H1 (cell line): ENCODE measurements at regions not wholly inside any gene's neighbourhood (a gene's known extent, or its start where the extent isn't known, plus 50 kb on each side); places are given as distances from the start of the nearest gene placed in this dataset.

Source experiments
- CTCF ChIA-PET: fragments of 300-600 bp; sonication (Branson Sonifier 250); formaldehyde crosslinking; loops from one replicate; lab custom pipeline; 2021; ENCODE audit not compliant: partially characterized antibody; lab: Charles Lee
- POLR2A ChIA-PET: fragments of 300-600 bp; sonication (Branson Sonifier 250); formaldehyde crosslinking; loops from one replicate; lab custom pipeline; 2021; ENCODE audit warnings: inconsistent platforms; ENCODE audit not compliant: partially characterized antibody; lab: Charles Lee
- DNase-seq, 2 experiments: peaks; one replicate each; pipeline versions ENCODE4 v3.0.0 to v3.0.0-alpha.2; 2010 to 2022; ENCODE audit warnings: low spot score in 2 of 2, low read depth in 1 of 2, mixed read lengths in 1 of 2
- FAIRE-seq: peaks from 2 replicates; lab custom pipeline; 2011; peaks lifted over from hg19 to GRCh38; lab: Jason Lieb, UNC
- H2AFZ ChIP-seq: 2 replicates; pipeline ENCODE4 v1.8.1; 2012; ENCODE audit warnings: low read length, inconsistent platforms
- H2AK5ac ChIP-seq: 2 replicates; pipeline ENCODE4 v1.6.1; 2013; ENCODE audit warnings: low read depth, low read length
- H2BK120ac ChIP-seq: replicated peaks from 2 replicates; pipeline ENCODE3; 2013; ENCODE audit warnings: low read depth, low read length, inconsistent platforms
- H2BK12ac ChIP-seq: 2 replicates; pipeline ENCODE4 v1.6.1; 2013; ENCODE audit warnings: low read depth, low read length
- H2BK15ac ChIP-seq: 2 replicates; pipeline ENCODE4 v1.6.1; 2013; ENCODE audit warnings: low read length
- H2BK20ac ChIP-seq: 2 replicates; pipeline ENCODE4 v1.6.1; 2013; ENCODE audit warnings: low read length
- H2BK5ac ChIP-seq: 2 replicates; pipeline ENCODE4 v1.6.1; 2013; ENCODE audit warnings: low read depth, low read length
- H3K14ac ChIP-seq: 2 replicates; pipeline ENCODE4 v1.6.1; 2013; ENCODE audit warnings: inconsistent platforms; ENCODE audit not compliant: insufficient read length
- H3K18ac ChIP-seq: 2 replicates; pipeline ENCODE4 v1.6.1; 2013; ENCODE audit warnings: low read length; ENCODE audit errors: extremely low read depth
- H3K23ac ChIP-seq: 2 replicates; pipeline ENCODE4 v1.6.1; 2013; ENCODE audit warnings: inconsistent platforms; ENCODE audit not compliant: insufficient read length
- H3K23me2 ChIP-seq: 2 replicates; pipeline ENCODE4 v1.6.1; 2013; ENCODE audit warnings: low read depth, low read length
- H3K27ac ChIP-seq: 2 replicates; pipeline ENCODE4 v1.6.1; 2011; ENCODE audit warnings: low read depth, low read length, inconsistent platforms
- H3K27me3 ChIP-seq, 4 experiments: replicated peaks in 1 of 4; 1 replicate in 1 of 4; 2 replicates in 3 of 4; pipeline versions ENCODE4 v1.6.1 to v1.8.1; 2011 to 2013; ENCODE audit warnings: low read length in 3 of 4, mild to moderate bottlenecking in 3 of 4, inconsistent platforms in 2 of 4, mixed read lengths in 2 of 4, moderate library complexity in 1 of 4; ENCODE audit not compliant: control insufficient read depth in 3 of 4, insufficient read depth in 3 of 4; ENCODE audit errors: extremely low read depth in 1 of 4
- H3K36me3 ChIP-seq, 4 experiments: 2 replicates each; pipeline versions ENCODE4 v1.6.1 to v1.8.1; 2011 to 2013; ENCODE audit warnings: mild to moderate bottlenecking in 4 of 4, low read length in 3 of 4, moderate library complexity in 2 of 4, control low read depth in 1 of 4, inconsistent platforms in 1 of 4; ENCODE audit not compliant: insufficient read depth in 4 of 4, control insufficient read depth in 2 of 4
- H3K4ac ChIP-seq: replicated peaks from 2 replicates; pipeline ENCODE3; 2013; ENCODE audit warnings: low read length, low read depth, mixed read lengths, inconsistent platforms; ENCODE audit not compliant: insufficient read length
- H3K4me1 ChIP-seq, 4 experiments: replicated peaks in 1 of 4; 1 replicate in 1 of 4; 2 replicates in 3 of 4; pipeline versions ENCODE4 v1.6.1 to v1.8.1; 2011 to 2013; ENCODE audit warnings: low read length in 3 of 4, inconsistent platforms in 2 of 4, mixed read lengths in 1 of 4; ENCODE audit not compliant: insufficient read depth in 4 of 4, control insufficient read depth in 3 of 4
- H3K4me2 ChIP-seq, 2 experiments: 2 replicates each; pipeline versions ENCODE4 v1.6.1 to v1.8.1; 2011 to 2013; ENCODE audit warnings: low read depth in 2 of 2, low read length in 2 of 2, control low read depth in 1 of 2, inconsistent platforms in 1 of 2, mild to moderate bottlenecking in 1 of 2; ENCODE audit not compliant: insufficient read depth in 1 of 2
- H3K4me3 ChIP-seq, 4 experiments: fragments of 200-600, 300-600 bp in 1 of 4; sonication (generic), shearing (Covaris generic), sonication (Bioruptor Twin) in 1 of 4; 2 replicates each; pipeline versions ENCODE4 v1.5.1 to v1.8.1; 2011 to 2016; ENCODE audit warnings: low read length in 4 of 4, low read depth in 3 of 4, control low read depth in 2 of 4, inconsistent platforms in 2 of 4, mild to moderate bottlenecking in 2 of 4, mixed read lengths in 1 of 4, moderate library complexity in 1 of 4; ENCODE audit not compliant: insufficient read depth in 2 of 4; ENCODE audit errors: extremely low read depth in 1 of 4
- H3K56ac ChIP-seq: replicated peaks from 2 replicates; pipeline ENCODE3; 2013; ENCODE audit warnings: low read depth, mild to moderate bottlenecking, mixed read lengths, low read length, inconsistent platforms; ENCODE audit not compliant: insufficient read length
- H3K79me1 ChIP-seq: 2 replicates; pipeline ENCODE4 v1.6.1; 2013; ENCODE audit warnings: low read depth, low read length, control low read depth
- H3K79me2 ChIP-seq, 2 experiments: 2 replicates each; pipeline versions ENCODE4 v1.6.1 to v1.8.1; 2012 to 2013; ENCODE audit warnings: low read length in 2 of 2, mild to moderate bottlenecking in 2 of 2, inconsistent platforms in 1 of 2; ENCODE audit not compliant: insufficient read depth in 2 of 2, control insufficient read depth in 1 of 2
- H3K9ac ChIP-seq, 4 experiments: replicated peaks in 1 of 4; 1 replicate in 1 of 4; 2 replicates in 3 of 4; pipeline versions ENCODE4 v1.6.1 to v1.8.1; 2011 to 2013; ENCODE audit warnings: low read depth in 3 of 4, low read length in 3 of 4, control low read depth in 2 of 4, mild to moderate bottlenecking in 2 of 4, moderate library complexity in 2 of 4, inconsistent platforms in 1 of 4; ENCODE audit errors: extremely low read depth in 1 of 4
- H3K9me3 ChIP-seq, 2 experiments: 2 replicates each; pipeline versions ENCODE4 v1.6.1 to v1.8.1; 2012 to 2013; ENCODE audit warnings: mild to moderate bottlenecking in 2 of 2, moderate library complexity in 2 of 2, control low read depth in 1 of 2, inconsistent platforms in 1 of 2, low read depth in 1 of 2, low read length in 1 of 2, mixed read lengths in 1 of 2; ENCODE audit not compliant: insufficient read depth in 2 of 2
- H4K20me1 ChIP-seq, 2 experiments: replicated peaks in 1 of 2; 2 replicates each; pipeline versions ENCODE3 to v1.8.1; 2011 to 2013; ENCODE audit warnings: inconsistent platforms in 2 of 2, low read length in 2 of 2, mild to moderate bottlenecking in 1 of 2; ENCODE audit not compliant: insufficient read depth in 2 of 2, control insufficient read depth in 1 of 2
- H4K5ac ChIP-seq: 2 replicates; pipeline ENCODE4 v1.6.1; 2013; ENCODE audit warnings: low read length, low read depth, mixed read lengths, inconsistent platforms; ENCODE audit not compliant: insufficient read length
- H4K8ac ChIP-seq: 2 replicates; pipeline ENCODE4 v1.8.0; 2013; ENCODE audit warnings: mild to moderate bottlenecking, moderate library complexity, low read length, inconsistent platforms; ENCODE audit not compliant: insufficient read depth; ENCODE audit errors: extremely low read depth
- H4K91ac ChIP-seq: replicated peaks from 2 replicates; pipeline ENCODE3; 2013; ENCODE audit warnings: low read length, mixed read lengths, inconsistent platforms; ENCODE audit not compliant: insufficient read length
- BCL11A ChIP-seq, 2 experiments: IDR thresholded peaks; one replicate each; pipeline ENCODE4 v1.6.1; 2011; ENCODE audit warnings: low read depth in 2 of 2, low read length in 2 of 2, mild to moderate bottlenecking in 2 of 2
- CBX8 ChIP-seq: fragments of 300-800, 300-1000 bp; sonication (generic); IDR thresholded peaks from 2 replicates; pipeline ENCODE4 v1.7.1; 2016; ENCODE audit warnings: low read depth, low read length, borderline replicate concordance
- CHD1 ChIP-seq: IDR thresholded peaks from 2 replicates; pipeline ENCODE4 v1.6.1; 2012; ENCODE audit warnings: low read depth, low read length, improper control_type of control experiment
- E2F6 ChIP-seq: IDR thresholded peaks from 2 replicates; pipeline ENCODE4 v1.6.1; 2012; ENCODE audit warnings: inconsistent platforms
- EP300 ChIP-seq, 2 experiments: IDR thresholded peaks; 1 replicate in 1 of 2; 2 replicates in 1 of 2; pipeline ENCODE4 v1.6.1; 2011 to 2012; ENCODE audit warnings: low read depth in 2 of 2, low read length in 2 of 2, mild to moderate bottlenecking in 2 of 2, borderline replicate concordance in 1 of 2, inconsistent platforms in 1 of 2, moderate library complexity in 1 of 2
- EZH2 ChIP-seq: fragments of 200-600 bp; sonication (generic); IDR thresholded peaks from 2 replicates; pipeline ENCODE4 v1.7.1; 2012; ENCODE audit warnings: low read depth, mild to moderate bottlenecking, moderate library complexity, low read length, inconsistent platforms; ENCODE audit not compliant: severe bottlenecking
- RFX5 ChIP-seq: IDR thresholded peaks from 2 replicates; pipeline ENCODE4 v1.6.1; 2011; ENCODE audit warnings: low read depth, low read length, improper control_type of control experiment, borderline replicate concordance
- SIRT6 ChIP-seq: IDR thresholded peaks from one replicate; pipeline ENCODE4 v1.7.1; 2012; ENCODE audit warnings: low read length, inconsistent platforms
- SP1 ChIP-seq: IDR thresholded peaks from 2 replicates; pipeline ENCODE4 v1.6.1; 2011; ENCODE audit warnings: low read depth, low read length
- SP4 ChIP-seq: IDR thresholded peaks from 2 replicates; pipeline ENCODE4 v1.6.1; 2012; ENCODE audit warnings: low read length, inconsistent platforms
- WGBS, 2 experiments: shearing (Covaris generic) in 1 of 2; methylation state at CpG; one replicate each; pipeline versions ENCODE4 v1.1.6 to v1.1.7; 2013 to 2015; ENCODE audit warnings: low lambda C conversion rate in 2 of 2, mixed read lengths in 2 of 2, inconsistent platforms in 1 of 2, low coverage in 1 of 2, missing lambda C conversion rate in 1 of 2; ENCODE audit not compliant: insufficient replicate concordance in 2 of 2, insufficient coverage in 1 of 2, insufficient read length in 1 of 2; ENCODE audit errors: extremely low coverage in 1 of 2, missing lambda C conversion rate in 1 of 2; 5-methylcytosine and 5-hydroxymethylcytosine counted together

- no peak overlapping the region for H2AK5ac ChIP-seq
- no peak overlapping the region for H4K8ac ChIP-seq
- no peak overlapping the region for H3K23ac ChIP-seq
- no peaks in the 10 kb centered on the region for H3K27me3 ChIP-seq
- WGBS, 2 experiments: 91% methylated on average over 3 of the region's 3 CpGs; no CpG with 5 or more reads in 1 of the 2 experiments
- DNase-seq (no peak), FAIRE-seq (no peak)
- H3K27ac ChIP-seq: no peak overlapping the region
- H3K4me2 ChIP-seq: no peak overlapping the region
- no peaks in the 10 kb centered on the region for H3K79me2 ChIP-seq
- H3K14ac ChIP-seq: no peak overlapping the region
- no peak overlapping the region for H2AFZ ChIP-seq
- no peak overlapping the region for H4K91ac ChIP-seq
- no peak overlapping the region for H2BK15ac ChIP-seq
- ChIA-PET CTCF (interaction anchor here (0.6 kb wide), 1 partner anchor 13 kb away, joined by 3 read pairs; no protein-coding TSS in a partner anchor), POLR2A (no interaction called here)
- H3K79me1 ChIP-seq: no peaks in the 10 kb centered on the region
- no peaks in the 10 kb centered on the region for H3K4me1 ChIP-seq
- no peak overlapping the region for H4K5ac ChIP-seq
- no peak overlapping the region for H3K9ac ChIP-seq
- H3K4ac ChIP-seq: no peak overlapping the region
- no peak overlapping the region for H3K56ac ChIP-seq
- no peak overlapping the region for H3K4me3 ChIP-seq
- no peaks in the 10 kb centered on the region for H3K36me3 ChIP-seq
- no peak overlapping the region for H2BK12ac ChIP-seq
- H2BK5ac ChIP-seq: no peak overlapping the region
- H4K20me1 ChIP-seq: no peaks in the 10 kb centered on the region
- no peak for TF ChIP-seq SP4
- TF ChIP-seq EP300 (IDR thresholded peaks at IDR 0.05; ENCODE audit: borderline replicate concordance in 1 of 2, low read depth in 2 of 2, low read length in 2 of 2): no peak
- no peak for TF ChIP-seq CHD1
- no peak for TF ChIP-seq RFX5
- no peak for TF ChIP-seq E2F6
- TF ChIP-seq SIRT6: no peak
- no peak for TF ChIP-seq BCL11A (IDR thresholded peaks at IDR 0.05; ENCODE audit: low read depth in 2 of 2, low read length in 2 of 2)
- TF ChIP-seq SP1: no peak
- no peak for TF ChIP-seq CBX8
- no peak for TF ChIP-seq EZH2
- H2BK120ac ChIP-seq: no peak overlapping the region
- no peak overlapping the region for H2BK20ac ChIP-seq
- H3K23me2 ChIP-seq: no peaks in the 10 kb centered on the region; the same call in 1 of the 2 replicates
- no peak overlapping the region for H3K18ac ChIP-seq
- no peaks in the 10 kb centered on the region for H3K9me3 ChIP-seq
Measured at GRCh38 chr4:125486351-125486750, 171.6 kb downstream of the FAT4 start.
